Fibroblast of mammary gland (primary cell): ENCODE measurements at regions not wholly inside any gene's neighbourhood (a gene's known extent, or its start where the extent isn't known, plus 50 kb on each side); places are given as distances from the start of the nearest gene placed in this dataset.

Source experiments
- DNase-seq: peaks from one replicate; pipeline ENCODE4 v3.0.0-alpha.2; 2010; ENCODE audit warnings: low read depth
- H3K4me3 ChIP-seq: 2 replicates; pipeline ENCODE4 v1.5.1; 2011; ENCODE audit warnings: low read depth, mild to moderate bottlenecking, low read length, moderate library complexity; ENCODE audit not compliant: control insufficient read depth
- CTCF ChIP-seq: conservative IDR thresholded peaks from 2 replicates; pipeline ENCODE4 v1.5.1; 2011; ENCODE audit warnings: low read depth, low read length, inconsistent platforms; ENCODE audit not compliant: control insufficient read depth, insufficient read depth

GRCh38 chr2:173419506-173419905 is 64.8 kb downstream of the CDCA7 start:
- no peak for DNase-seq
- H3K4me3 ChIP-seq, result no peak overlapping the region
- TF ChIP-seq CTCF, result no peak

- H3K4me3 ChIP-seq, result no peak overlapping the region
- no peak for TF ChIP-seq CTCF
- DNase-seq, result no peak
These were observed 70.2 kb downstream of the CDCA7 start for GRCh38 chr2:173424886-173425285.

- DNase-seq, result peak; percentile 89
- TF ChIP-seq CTCF, result no peak
- no peak overlapping the region for H3K4me3 ChIP-seq
These were observed 73.4 kb downstream of the CDCA7 start for GRCh38 chr2:173427887-173428668.

GRCh38 chr2:173431191-173431590 is 76.5 kb downstream of the CDCA7 start:
- no peak overlapping the region for H3K4me3 ChIP-seq
- no peak for TF ChIP-seq CTCF
- DNase-seq, result no peak

GRCh38 chr2:173432049-173432754 is 77.5 kb downstream of the CDCA7 start:
- TF ChIP-seq CTCF, result no peak
- DNase-seq, result peak; percentile 48
- no peak overlapping the region for H3K4me3 ChIP-seq

GRCh38 chr2:173434762-173435569 is 80.3 kb downstream of the CDCA7 start:
- peak; percentile 17 for DNase-seq
- H3K4me3 ChIP-seq, result no peak overlapping the region
- no peak for TF ChIP-seq CTCF
